Embryonic facial prominence (tissue), 1 donor: ENCODE measurements at regions not wholly inside any gene's neighbourhood (a gene's known extent, or its start where the extent isn't known, plus 50 kb on each side); places are given as distances from the start of the nearest gene placed in this dataset.
"Not testable (repeated sequence)": the region's sequence is repeated elsewhere in the genome, so short reads cannot be mapped to it uniquely, and the experiment has no call there.

Source experiments
- DNase-seq: peaks from one replicate; pipeline ENCODE4 v3.0.0-alpha.2; 2016; ENCODE audit errors: extremely low spot score

DNA sequence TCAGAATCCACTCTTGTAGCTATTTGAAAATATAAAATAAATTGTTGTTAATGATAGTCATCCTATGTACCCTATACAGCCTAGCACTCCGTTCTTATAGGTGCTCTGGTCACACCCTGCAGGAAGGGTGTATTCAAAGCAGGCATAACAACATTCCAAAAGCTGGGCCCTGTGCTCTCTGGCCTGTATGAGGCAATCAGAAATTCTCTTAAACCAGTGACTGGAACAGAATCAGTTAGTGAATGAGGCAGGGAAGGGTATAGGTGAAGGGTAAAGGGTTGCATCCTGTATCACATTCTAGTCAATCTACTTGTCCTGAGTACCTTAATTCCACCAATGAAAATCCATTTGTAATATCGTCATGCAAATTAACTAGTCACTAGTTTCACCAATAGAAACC lies 154.5 kb upstream of the ZNF217 start:
- no peak for DNase-seq

DNA sequence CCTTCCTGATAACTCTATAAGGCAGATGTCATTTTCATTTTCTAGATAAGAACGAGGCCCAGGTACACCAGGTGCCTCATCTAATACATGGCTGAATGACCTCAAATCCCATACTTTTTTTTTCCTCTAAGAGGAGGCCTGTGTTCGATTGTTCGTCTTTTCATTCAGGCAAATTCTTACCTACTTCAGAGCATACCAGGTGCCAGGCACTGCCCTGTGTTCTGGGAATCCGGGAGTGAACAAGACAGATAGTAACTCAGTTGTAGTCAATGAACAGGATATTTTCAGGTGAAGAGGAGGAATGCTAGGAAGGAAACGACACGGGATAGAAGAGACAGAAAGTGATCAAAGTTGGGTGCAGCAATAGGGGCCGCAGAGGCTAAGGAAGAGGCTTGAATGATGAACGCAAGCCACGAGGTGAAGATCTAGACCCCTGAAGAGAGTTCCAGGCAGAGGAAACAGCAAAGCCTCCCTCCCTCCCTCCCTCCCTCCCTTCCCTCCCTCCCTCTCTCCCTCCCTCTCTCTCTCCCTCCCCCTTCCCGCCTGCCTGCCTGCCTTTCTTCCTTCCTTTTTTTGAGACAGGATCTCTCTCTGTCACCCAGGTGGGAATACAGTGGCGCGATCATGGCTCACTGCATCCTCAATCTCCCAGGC lies 150.1 kb upstream of the ZNF217 start:
- no peak for DNase-seq

DNA sequence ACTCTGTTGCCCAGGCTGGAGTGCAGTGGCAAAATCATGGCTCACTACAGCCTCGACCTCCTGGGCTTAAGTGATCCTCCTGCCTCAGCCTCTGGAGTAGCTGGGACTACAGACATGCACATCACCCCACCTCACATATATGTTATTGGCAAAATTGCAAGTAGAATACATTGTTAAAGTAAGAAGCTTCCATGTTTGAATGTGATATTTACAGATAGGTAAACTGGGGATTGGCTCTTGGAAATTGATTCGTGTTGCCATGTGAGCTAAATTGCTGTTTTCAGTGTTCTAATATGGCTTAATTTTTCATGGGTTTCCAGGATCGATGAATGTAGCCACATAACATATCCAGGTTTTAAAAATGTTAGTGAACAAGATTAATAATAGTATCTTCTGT lies 149.0 kb upstream of the ZNF217 start:
- no peak for DNase-seq

DNA sequence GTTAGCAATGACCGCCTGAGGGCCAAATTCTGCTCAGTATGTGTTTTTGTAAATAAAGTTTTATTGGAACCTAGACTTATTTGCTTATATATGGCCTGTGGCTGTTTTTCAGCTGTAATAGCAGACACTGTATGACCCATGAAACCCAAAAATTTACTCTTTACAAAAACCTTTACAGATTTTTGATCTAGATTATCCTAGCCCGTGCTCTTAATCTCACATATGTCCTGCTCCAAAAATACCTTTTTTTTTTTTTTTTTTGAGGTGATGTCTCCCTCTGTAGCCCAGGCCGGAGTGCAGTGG lies 148.0 kb upstream of the ZNF217 start:
- no peak for DNase-seq

DNA sequence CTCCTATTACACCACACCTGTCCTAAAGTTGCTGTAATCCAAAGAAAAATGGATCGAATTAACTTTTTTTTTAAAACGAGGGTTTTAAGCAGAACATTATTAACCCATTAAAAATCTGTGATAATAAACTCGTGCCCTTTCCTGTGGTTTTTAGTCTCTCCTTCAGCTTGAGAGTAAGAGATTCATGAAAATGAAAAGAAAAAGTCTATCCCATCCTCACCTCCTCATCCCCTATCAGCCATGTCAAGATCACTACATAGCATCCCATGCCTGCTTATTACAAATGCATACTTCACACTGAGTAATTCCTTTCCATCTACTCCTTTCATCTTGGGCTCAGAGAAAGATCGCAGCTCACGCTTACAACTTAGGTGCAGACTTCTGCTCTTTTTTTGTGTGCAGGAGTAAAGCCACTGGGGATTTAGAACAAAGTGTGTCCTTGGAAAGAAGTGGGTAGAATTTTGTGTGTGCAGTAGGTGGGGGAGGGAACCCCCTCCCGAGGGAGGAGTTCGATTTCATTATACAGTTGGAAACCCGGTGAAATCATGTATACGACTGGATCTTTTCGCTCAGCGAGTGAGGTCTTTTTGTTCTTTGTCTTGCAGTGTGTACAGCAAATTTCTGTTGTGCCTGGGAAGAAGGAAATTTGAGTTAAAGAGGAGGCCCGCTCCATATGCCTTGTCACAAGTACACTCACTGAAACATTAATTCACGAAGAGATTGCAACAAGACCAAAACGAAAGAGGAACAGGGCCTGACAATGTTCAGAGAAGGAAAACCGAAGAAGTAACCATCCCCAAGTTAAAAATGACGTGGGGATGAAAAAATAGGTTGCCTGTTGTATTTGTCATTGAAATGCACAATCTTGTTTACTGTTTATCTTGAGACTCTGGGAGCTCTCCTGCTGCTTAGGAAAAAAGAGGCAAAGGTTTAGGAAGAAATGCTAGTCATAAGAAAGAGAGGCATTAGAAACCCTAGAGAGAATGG lies 146.5 kb upstream of the ZNF217 start:
- DNase-seq, result no peak

DNA sequence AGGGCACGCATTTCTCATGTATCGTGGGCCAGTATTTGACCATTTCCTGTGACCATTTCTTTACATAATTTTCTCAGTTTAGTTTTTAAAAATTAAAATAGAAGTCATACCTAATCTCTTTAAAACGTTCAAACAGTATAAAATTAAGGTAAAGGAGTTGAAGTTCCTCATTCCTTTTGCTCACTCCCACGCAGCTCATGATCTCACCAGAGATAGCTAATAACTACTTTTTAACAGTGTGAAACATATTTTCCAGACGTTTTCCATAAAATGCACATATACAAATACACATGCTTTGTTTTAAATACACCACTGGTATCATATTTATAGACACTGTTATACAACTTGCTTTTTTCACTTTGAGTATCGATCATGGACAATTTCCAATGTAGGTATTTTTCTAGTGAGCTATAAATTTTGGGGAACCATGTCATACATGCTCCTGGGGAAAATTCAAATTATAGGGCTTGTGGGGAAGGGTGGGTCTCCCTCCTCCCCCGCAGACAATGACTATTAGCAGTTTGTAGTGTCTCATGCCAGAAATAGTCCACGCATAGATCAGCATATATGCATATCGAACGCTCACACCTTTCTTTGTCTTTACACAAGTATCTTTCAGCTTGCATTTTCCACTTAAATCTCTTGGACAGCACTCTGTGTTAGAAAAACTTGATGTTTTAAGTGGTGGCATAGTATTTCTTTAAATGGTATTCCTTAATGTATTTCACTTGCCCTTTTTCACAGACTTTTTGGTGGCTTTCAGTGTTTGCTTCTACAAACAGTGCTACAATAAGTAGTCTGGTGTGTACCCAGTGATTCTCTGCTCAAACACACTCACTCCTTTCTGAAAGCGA lies 145.5 kb upstream of the ZNF217 start:
- no peak for DNase-seq

DNA sequence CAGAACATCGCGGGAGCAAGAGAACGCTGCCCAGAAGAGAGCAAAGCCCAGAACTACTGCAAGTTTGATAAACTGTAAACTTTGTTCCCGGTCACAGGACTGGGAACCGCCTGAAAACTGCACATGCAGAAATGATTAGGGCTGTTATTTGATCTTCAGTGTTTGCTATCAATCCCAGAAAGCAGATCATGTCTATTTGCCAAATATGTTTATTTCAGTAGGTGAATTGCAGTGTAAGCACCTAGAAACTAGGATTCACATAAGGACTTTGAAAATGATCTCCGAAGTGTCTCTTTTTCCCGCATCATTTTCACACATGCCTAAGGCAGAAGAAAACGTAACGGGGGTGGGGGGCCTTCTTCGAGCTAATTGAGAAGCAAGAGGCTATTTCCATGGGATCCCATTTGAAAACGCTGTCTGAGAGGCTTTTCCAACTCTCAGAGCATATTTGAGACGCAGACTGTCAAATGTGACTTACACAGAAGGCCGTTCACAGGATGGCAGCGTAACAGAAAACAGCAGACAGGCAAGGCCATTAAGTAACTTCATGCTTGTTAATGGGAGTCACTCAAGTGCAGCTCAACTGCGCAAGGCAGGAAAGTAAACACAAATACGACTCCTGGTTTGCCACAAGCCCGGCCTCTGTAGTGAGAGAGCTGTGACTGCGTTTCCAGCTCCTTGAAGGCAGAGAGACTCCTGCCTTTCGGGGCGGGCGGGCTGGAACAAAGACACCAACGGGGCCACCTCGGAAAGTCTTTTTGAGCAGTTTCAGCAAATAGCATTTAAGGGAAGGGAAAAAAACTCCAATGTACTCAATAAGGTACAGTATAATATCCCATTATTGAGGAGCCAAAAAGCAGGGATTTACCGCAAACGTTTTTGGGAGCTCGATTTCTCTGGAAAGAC lies 144.7 kb upstream of the ZNF217 start:
- DNase-seq, result no peak

DNA sequence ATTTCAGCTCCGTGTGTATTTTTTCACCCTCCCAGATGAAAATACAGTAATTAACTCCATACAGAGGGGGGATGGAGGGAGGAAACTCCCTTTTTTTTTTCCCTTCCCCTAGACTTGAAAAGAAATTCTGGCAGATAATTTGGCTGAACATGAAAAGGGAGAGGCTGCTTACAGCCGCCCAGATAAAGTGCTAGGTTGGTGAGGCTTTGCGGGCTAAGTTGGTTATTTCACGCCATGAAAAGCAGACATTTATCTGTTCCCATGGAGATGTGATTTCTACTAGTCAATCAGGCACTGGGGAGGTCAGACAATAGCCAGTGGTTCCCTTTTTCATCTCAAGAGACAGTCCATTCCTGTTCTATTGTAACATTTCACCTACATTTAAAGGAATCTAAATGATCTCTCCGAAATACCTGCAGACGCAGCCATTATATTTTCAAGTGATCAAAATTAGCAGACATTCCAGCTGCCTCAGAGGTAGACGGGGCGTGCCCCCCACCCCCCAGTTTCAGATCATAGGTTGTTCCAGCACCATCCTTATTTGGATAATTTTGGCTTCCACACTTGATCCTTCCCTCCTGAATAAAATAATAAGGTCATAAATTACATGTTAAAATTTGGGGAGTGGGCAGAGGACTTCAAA lies 143.9 kb upstream of the ZNF217 start:
- no peak for DNase-seq

DNA sequence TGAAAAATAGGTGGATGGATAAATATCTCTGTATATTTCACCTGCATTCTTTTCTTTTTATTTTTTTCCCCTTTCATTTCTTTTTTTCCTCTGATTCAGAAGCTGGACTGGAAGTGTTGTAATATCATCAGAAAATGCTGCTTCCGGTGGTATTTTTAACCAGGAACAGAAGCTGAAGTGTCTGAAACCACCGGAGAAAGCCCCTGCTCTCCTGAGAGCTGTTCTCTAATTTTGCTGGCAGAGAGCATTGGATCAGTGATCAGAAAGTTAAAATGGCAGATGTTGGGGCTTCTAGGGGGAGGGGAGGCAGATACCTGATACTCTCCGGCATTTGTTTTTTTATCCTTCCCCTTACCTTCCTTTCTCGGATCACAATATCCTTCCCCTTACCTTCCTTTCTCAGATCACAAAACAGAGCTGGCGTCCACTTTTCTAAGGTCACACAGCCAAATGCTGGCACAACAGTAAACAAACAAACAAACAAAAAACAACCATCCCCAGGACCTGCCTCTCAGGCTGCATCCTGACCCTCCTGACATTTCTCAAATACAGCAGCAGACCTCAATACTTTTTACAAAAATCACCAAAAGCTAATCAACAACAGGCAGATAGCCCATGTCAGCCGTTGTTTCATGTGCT lies 143.2 kb upstream of the ZNF217 start:
- DNase-seq, result no peak

DNA sequence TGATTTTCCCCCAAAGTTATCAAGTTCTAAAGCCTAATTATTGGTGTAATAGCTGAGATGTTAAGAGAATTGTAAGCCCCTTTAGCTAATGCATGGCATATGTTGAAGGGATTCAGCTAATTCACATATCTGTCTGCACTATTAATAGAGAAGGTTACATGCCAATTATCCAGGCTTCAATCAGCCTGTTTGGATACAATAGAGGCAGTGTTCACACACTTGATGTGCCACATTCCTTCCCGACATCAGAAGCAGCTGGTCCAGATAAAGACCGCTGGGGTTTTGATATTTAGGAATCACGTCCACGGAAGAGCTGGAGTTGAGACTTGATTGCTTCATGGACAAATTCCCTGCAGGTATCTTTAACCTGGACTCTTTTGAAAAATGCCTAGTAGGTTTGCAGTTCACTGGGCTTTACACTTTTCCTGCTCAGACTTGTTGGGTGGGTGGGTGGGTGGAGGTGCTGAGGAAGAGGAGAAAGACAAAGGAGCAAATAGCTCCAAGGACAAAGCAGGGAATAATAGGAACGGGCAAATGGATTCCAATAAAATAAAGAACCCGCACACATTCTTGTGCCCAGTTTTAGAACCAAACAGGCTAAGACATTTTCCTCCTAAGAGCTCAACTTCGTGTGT lies 142.6 kb upstream of the ZNF217 start:
- no peak for DNase-seq

DNA sequence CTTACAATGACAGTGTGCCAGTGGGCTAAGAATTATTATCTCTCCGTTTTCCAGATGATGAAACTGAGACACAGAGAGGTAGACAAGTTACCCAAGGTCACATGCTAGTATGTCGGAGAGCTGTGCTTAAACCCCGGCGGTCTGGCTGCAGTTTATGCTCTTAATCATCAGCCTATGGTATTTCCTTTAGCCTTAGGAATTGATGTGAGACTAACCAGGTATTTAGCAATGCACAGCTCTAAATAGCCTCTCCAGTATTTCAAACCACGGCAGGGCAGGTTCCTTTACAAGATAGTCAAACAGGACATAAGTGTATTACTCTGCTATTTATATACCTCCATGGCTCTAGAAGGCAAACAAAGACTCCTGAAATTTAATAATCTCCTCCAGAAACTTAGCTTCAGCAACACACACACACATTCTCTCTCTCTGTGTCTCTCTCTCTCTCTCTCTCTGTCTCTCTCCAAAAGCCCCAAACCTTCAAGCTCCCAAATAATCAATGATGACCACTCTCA lies 142.0 kb upstream of the ZNF217 start:
- DNase-seq, result no peak

DNA sequence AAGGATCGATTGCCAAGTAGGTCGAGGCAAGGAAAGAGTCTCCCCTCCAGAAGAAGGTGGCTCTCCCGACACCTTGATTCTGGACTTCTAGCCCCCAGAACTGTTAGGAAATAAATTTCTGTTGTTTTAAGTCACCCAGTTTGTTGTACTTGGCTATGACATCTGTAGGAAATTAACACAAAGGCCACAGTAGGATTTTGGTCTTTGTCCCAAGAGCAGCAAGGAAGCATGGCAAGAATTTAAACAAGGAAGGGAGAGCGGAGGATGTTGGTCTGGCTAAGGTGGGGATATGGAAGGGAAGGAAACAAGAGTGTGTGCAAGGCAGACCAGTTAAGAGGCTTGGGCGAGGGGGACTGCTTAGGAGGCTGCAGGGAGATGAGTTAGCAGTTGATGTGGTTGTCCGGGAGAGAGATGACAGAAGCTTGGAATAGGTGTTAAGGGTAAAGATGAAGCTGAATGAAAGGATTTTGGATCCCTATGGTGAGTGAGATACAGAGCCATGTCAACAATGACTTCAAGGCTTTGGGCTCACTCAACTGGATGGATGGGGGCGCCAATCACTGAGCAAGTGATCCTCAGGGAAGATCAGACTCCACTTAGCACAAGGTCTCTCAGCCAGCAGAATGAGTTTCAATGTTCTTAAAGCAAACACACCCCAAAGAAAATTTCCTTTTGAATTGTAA lies 140.5 kb upstream of the ZNF217 start:
- no peak for DNase-seq

DNA sequence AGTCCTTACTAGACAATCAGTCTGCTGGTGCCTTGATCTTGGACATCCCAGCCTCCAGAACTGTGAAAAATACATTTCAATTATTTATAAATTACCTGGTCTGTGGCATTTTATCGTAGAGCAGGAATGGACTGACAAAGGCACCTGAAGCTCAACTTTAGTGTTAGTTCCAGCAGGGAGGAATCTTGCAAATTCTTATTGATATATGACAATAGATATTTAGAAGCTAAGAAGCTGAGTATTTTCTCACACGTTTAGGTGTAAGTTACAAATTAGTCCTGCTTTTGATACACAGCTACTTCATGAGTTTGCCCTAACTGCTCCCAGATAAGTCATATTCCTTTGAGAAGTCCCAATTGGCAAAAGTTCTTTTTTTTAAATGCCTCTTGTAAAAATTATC lies 138.0 kb upstream of the ZNF217 start:
- DNase-seq, result no peak

DNA sequence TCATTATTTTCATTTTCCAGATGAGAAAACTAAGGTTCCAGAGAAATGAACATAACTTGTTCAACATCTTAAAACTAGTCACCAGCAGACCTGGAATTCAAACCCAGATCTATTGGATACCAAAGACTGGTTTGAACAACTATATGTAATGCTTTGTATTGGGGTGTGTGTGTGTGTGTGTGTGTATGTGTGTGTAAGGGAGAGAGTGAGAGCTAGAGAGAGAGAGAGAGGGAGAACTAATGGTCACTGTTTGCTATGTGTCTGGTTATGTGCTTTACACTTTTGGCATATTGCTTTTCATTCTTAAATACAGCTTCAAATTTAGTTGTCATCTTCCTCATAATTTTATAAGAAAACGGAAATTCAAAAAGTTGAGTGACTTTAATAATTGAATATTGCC lies 134.7 kb upstream of the ZNF217 start:
- no peak for DNase-seq

DNA sequence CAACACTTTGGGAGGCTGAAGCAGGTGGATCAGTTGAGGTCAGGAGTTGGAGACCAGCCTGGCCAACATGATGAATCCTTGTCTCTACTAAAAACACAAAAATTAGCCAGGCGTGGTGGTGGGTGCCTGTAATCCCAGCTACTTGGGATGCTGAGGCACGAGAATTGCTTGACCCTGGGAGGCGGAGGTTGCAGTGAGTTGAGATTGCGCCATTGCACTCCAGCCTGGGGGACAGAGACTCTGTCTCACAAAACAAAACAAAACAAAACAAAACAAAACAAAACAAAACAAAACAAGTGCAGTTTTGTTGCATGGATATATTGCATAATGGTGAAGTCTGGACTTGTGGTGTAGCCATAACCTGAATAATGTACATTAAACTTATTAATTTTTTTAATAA lies 133.6 kb upstream of the ZNF217 start:
- not testable (repeated sequence) for DNase-seq

DNA sequence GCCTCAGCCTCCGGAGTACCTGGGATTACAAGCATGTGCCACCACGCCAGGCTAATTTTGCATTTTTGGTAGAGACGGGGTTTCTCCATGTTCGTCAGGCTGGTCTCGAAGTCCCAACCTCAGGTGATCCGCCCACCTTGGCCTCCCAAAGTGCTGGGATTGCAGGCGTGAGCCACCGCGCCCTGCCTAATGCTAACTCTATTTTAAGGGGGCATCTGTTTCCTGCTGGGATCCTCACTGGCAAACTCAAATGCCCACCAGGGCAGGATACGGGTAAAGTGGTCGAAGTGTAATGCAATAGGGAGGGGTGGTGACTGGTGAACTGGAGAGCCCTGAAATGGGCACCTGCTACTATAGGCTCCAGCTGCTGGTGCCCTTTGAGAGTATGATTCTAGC lies 131.9 kb upstream of the ZNF217 start:
- no peak for DNase-seq

DNA sequence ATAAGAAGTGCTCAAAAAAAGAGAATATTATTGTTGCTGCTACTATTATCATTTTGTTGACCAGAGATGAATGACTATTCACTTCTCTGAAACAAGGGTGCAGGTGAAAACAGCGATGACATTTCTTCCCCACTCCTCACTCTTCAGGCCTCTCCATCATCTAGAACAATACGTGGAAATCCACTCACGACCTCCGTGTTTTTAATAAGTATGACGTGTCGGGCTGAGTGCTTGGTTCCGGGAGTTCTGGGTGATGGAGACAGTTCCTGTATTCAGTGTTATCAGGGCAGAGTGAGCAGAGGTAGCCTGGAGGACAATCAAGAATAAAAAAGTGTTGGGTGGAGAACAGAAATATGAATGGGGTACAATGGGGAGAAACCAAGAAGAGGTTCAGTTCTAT lies 130.0 kb upstream of the ZNF217 start:
- no peak for DNase-seq

DNA sequence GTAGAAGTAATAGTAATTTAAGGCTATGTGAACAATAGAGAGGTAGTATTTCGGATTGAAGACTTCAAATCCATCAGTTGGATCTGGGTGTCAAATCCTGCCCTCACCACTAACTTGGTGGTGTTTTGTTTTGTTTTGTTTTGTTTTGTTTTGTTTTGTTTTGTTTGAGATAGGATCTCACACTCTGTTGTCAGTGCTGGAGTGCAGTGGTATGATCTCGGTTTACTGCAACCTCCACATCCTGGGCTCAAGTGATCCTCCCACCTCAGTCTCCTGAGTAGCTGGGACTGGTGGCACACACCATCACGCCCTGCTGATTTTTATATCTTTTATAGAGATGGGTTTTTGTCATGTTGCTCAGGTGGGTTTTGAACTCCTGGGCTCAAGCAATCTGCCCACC lies 129.4 kb upstream of the ZNF217 start:
- DNase-seq, result no peak

DNA sequence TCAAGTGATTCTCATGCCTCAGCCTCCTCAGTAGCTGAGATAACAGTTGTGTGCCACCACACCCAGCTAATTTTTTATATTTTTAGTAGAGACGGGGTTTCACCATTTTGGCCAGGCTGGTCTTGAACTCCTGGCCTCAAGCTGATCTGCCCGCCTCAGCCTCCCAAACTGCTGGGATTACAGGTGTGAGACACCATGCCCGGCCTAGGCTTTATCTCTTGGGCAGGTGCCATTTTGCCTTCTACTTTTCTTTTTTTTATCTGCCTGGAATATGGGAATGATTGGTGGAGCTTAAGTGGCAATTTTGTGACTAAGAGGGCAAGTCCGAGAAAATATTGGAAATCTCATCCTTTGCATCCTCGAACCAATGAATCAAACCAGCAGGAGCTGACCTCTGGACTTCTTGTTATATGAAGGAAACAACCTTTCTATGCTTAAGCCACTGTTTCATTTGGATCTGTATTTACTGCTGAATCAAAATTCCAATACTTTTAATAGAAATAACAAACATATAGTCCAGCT lies 128.9 kb upstream of the ZNF217 start:
- DNase-seq, result no peak
